Type B pancreatic cell (in vitro differentiated cells): ENCODE measurements at regions not wholly inside any gene's neighbourhood (a gene's known extent, or its start where the extent isn't known, plus 50 kb on each side); places are given as distances from the start of the nearest gene placed in this dataset.

Experiments used
- DNase-seq: peaks from one replicate; pipeline ENCODE4 v3.0.0; 2021; ENCODE audit warnings: mixed read lengths; ENCODE audit not compliant: unreplicated experiment; ENCODE audit errors: extremely low spot score
- H3K27ac Mint-ChIP-seq: 2 replicates; pipeline ENCODE4 v1.8.0; 2021; ENCODE audit warnings: mild to moderate bottlenecking, mixed read lengths
- H3K27me3 Mint-ChIP-seq: 2 replicates; pipeline ENCODE4 v1.8.0; 2021; ENCODE audit warnings: mixed read lengths
- H3K36me3 Mint-ChIP-seq: 2 replicates; pipeline ENCODE4 v1.8.0; 2021; ENCODE audit warnings: mixed read lengths
- H3K4me1 Mint-ChIP-seq: one replicate; pipeline ENCODE4 v1.8.0; 2021; ENCODE audit warnings: mixed read lengths; ENCODE audit not compliant: unreplicated experiment
- H3K4me3 Mint-ChIP-seq: 2 replicates; pipeline ENCODE4 v1.8.0; 2021; ENCODE audit warnings: mild to moderate bottlenecking, mixed read lengths
- H3K9me3 Mint-ChIP-seq: 2 replicates; pipeline ENCODE4 v1.8.0; 2021; ENCODE audit warnings: mixed read lengths
- CTCF ChIP-seq: fragments of 200-600 bp; sonication (generic); conservative IDR thresholded peaks from 2 replicates; pipeline ENCODE4 v1.5.0; 2021; ENCODE audit warnings: antibody characterized with exemption, mild to moderate bottlenecking

DNA sequence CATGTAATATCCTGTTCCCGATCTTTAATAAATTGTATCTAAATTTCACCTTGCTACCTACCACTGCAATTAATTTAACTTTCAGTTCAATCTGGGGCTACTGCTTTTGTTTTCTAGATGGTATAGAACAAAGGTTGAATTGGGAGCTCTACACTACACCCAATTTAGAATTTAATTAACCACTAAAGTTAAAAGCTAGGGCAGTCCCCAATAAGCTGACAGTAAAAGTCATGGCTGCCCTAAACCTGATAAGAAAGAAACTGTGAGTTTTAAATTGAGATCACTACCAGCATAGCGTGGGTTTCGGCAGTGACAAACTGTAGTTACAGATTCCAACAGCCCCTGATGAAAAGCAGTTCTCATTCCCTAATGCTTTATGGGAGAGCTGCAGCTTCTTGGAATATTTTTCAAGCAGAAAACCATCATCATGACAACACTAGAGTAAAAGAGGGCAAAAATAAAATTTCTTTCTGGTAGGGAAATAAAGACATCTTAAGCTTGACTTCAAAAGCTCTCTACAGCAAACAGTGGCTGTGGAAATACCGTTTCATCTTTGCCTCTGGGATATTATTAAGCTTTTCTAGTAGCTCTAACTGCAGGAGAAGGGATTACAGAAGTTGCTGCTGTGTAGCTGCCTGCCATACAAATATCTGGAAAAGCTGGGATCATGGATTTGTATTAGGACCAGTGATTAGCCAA, 1372.1 kb downstream of the EPHA7 start:
- no peak for DNase-seq
- TF ChIP-seq CTCF: no peak
- H3K4me1 Mint-ChIP-seq: peaks cover 16% of the 10 kb centered on the region
- peak overlapping the region; percentile 22 for H3K4me3 Mint-ChIP-seq
- peak overlapping the region; percentile 69 for H3K27ac Mint-ChIP-seq
- no peaks in the 10 kb centered on the region for H3K27me3 Mint-ChIP-seq
- no peaks in the 10 kb centered on the region for H3K9me3 Mint-ChIP-seq
- no peaks in the 10 kb centered on the region for H3K36me3 Mint-ChIP-seq

GRCh38 chr6:92044312-92044711, 1375.0 kb downstream of the EPHA7 start:
- no peak for TF ChIP-seq CTCF
- Mint-ChIP-seq H3K9me3 (no peaks in the 10 kb centered on the region), H3K27me3 (no peaks in the 10 kb centered on the region), H3K4me1 (peaks cover 16% of the 10 kb centered on the region), H3K4me3 (no peak overlapping the region), H3K36me3 (no peaks in the 10 kb centered on the region), H3K27ac (no peak overlapping the region)
- no peak for DNase-seq

DNA sequence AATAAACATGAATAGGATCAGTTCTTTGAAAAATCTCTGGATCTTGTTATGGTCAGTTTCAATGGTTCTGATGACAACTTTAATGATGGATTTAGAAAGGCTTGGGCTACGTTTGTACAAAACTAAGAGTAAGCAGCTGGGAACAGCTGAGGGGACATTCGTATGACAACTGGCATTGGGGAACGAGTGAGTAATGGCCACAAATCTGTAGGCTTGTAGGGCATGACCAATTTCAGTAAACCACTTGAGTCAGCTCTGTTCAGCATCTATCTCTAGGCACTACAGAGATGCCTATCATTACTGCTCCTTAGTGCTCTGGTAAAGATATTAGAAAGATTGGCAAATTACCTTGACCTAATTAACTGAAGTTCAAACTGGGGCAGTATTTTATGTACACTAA, 1375.6 kb downstream of the EPHA7 start:
- H3K36me3 Mint-ChIP-seq: no peaks in the 10 kb centered on the region
- TF ChIP-seq CTCF: no peak
- no peaks in the 10 kb centered on the region for H3K27me3 Mint-ChIP-seq
- peaks cover 16% of the 10 kb centered on the region for H3K4me1 Mint-ChIP-seq
- no peaks in the 10 kb centered on the region for H3K9me3 Mint-ChIP-seq
- H3K27ac Mint-ChIP-seq: no peak overlapping the region
- H3K4me3 Mint-ChIP-seq: no peak overlapping the region
- DNase-seq: no peak

GRCh38 chr6:92026878-92027277, 1392.5 kb downstream of the EPHA7 start:
- Mint-ChIP-seq H3K9me3 (peaks cover 4% of the 10 kb centered on the region), H3K27me3 (no peaks in the 10 kb centered on the region), H3K4me3 (no peak overlapping the region), H3K27ac (no peak overlapping the region), H3K4me1 (no peaks in the 10 kb centered on the region), H3K36me3 (no peaks in the 10 kb centered on the region)
- TF ChIP-seq CTCF: no peak
- DNase-seq: no peak

- Mint-ChIP-seq H3K9me3 (no peaks in the 10 kb centered on the region), H3K4me1 (no peaks in the 10 kb centered on the region), H3K36me3 (no peaks in the 10 kb centered on the region), H3K27ac (no peak overlapping the region), H3K4me3 (no peak overlapping the region), H3K27me3 (no peaks in the 10 kb centered on the region)
- TF ChIP-seq CTCF: no peak
- no peak for DNase-seq
Measured at GRCh38 chr6:92024881-92025280, 1394.5 kb downstream of the EPHA7 start.

GRCh38 chr6:92024110-92024509, 1395.2 kb downstream of the EPHA7 start:
- no peak for TF ChIP-seq CTCF
- no peak for DNase-seq
- Mint-ChIP-seq H3K27me3 (no peaks in the 10 kb centered on the region), H3K9me3 (no peaks in the 10 kb centered on the region), H3K4me1 (no peaks in the 10 kb centered on the region), H3K36me3 (no peaks in the 10 kb centered on the region), H3K4me3 (no peak overlapping the region), H3K27ac (no peak overlapping the region)
